ENCODE measurements at regions not wholly inside any gene's neighbourhood (a gene's known extent, or its start where the extent isn't known, plus 50 kb on each side); places are given as distances from the start of the nearest gene placed in this dataset.

DNA sequence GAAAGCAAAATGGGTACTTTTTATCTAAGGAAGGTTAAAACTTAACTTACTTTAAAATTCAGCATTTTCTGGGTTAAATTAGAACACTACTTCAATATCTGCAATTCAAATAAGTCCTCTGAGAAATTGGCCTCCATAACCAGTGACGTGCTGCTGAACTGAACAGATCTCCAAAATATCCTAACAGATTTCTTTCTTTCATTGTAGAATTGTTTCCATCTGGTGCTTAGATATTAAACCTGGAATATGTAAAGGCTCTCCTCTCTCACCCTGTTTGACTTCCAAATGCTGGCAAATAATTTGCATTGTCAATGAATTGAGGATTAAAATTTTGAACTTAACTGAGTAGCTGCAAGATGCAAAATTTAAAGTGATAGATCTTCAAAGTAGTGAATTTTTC, 316.9 kb upstream of the CXADR start:
- BruUV-seq (replicated peaks) = no TSS peak

DNA sequence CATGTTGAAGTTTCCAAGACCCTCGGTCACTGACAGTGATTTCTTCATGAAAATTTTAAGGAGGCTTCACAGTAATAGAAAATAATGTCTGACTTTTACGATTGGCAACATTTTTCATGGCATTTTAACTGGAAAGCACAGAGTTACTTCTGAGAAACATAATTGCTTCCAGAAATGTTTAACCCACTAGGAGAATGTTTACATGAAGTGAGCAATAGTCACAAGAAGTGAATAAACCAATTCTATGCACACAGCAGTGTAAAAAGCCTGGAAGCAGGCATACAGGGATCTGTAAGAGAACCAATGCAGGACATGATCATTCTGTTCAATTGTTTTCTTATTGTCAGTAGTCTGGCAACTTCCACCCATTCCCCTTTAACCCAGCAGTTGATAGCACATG, 316.2 kb upstream of the CXADR start:
- ChIA-PET CTCF (no interaction called here), POLR2A (ENCODE audit: low non-redundant PET) (no interaction called here)
- Histone ChIP-seq H3K4me3 (ENCODE audit: low read depth, low read length, poor library complexity, severe bottlenecking) (no peak overlapping the region), H3K4me1 (ENCODE audit: insufficient read depth, low read length, poor library complexity, severe bottlenecking) (peaks cover 8% of the 10 kb centered on the region), H3K27me3 (replicated peaks; ENCODE audit: insufficient read depth, low read depth, low read length, poor library complexity) (no peaks in the 10 kb centered on the region), H3K27ac (ENCODE audit: low read depth, low read length, poor library complexity, severe bottlenecking) (peak overlapping the region; percentile 87), H3K36me3 (ENCODE audit: insufficient read depth, low read length, poor library complexity, severe bottlenecking) (no peaks in the 10 kb centered on the region), H3K9me3 (ENCODE audit: low read depth, low read length, poor library complexity, severe bottlenecking) (peaks cover 16% of the 10 kb centered on the region)
- TF ChIP-seq, protein P1, sequence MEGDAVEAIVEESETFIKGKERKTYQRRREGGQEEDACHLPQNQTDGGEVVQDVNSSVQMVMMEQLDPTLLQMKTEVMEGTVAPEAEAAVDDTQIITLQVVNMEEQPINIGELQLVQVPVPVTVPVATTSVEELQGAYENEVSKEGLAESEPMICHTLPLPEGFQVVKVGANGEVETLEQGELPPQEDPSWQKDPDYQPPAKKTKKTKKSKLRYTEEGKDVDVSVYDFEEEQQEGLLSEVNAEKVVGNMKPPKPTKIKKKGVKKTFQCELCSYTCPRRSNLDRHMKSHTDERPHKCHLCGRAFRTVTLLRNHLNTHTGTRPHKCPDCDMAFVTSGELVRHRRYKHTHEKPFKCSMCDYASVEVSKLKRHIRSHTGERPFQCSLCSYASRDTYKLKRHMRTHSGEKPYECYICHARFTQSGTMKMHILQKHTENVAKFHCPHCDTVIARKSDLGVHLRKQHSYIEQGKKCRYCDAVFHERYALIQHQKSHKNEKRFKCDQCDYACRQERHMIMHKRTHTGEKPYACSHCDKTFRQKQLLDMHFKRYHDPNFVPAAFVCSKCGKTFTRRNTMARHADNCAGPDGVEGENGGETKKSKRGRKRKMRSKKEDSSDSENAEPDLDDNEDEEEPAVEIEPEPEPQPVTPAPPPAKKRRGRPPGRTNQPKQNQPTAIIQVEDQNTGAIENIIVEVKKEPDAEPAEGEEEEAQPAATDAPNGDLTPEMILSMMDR (conservative IDR thresholded peaks at IDR 0.05; ENCODE audit: low read depth, low read length) = no peak
- intact Hi-C loops (cut with micrococcal nuclease; ENCODE audit: unreplicated experiment) = loop anchor here (10.0 kb wide), 1 partner anchor 442 kb away; no protein-coding TSS in a partner anchor
- DNase-seq (ENCODE audit: low spot score) = no peak
- no TSS peak for BruUV-seq (replicated peaks)

More for the DNA sequence above, 316.9 kb upstream of the CXADR start:
- H3K27ac ChIP-seq (ENCODE audit: low read depth, low read length, poor library complexity, severe bottlenecking) = peak overlapping the region; percentile 87
- no peaks in the 10 kb centered on the region for H3K36me3 ChIP-seq (ENCODE audit: insufficient read depth, low read length, poor library complexity, severe bottlenecking)
- no peak overlapping the region for H3K4me3 ChIP-seq (ENCODE audit: low read depth, low read length, poor library complexity, severe bottlenecking)
- H3K9me3 ChIP-seq (ENCODE audit: low read depth, low read length, poor library complexity, severe bottlenecking) = peaks cover 15% of the 10 kb centered on the region
- intact Hi-C loops (cut with micrococcal nuclease; ENCODE audit: unreplicated experiment) = loop anchor here (10.0 kb wide), 1 partner anchor 441 kb away; no protein-coding TSS in a partner anchor
- TF ChIP-seq, protein P1 (conservative IDR thresholded peaks at IDR 0.05; ENCODE audit: low read depth, low read length) = no peak
- TF ChIP-seq EZH2 (IDR thresholded peaks at IDR 0.05; ENCODE audit: borderline replicate concordance, low read depth, low read length, poor library complexity, severe bottlenecking) = no peak
- peak; percentile 21 for DNase-seq (ENCODE audit: low spot score)
- CTCF ChIA-PET = no interaction called here
- POLR2A ChIA-PET (ENCODE audit: low non-redundant PET) = no interaction called here
- peaks cover 8% of the 10 kb centered on the region for H3K4me1 ChIP-seq (ENCODE audit: insufficient read depth, low read length, poor library complexity, severe bottlenecking)
- no peaks in the 10 kb centered on the region for H3K27me3 ChIP-seq (replicated peaks; ENCODE audit: insufficient read depth, low read depth, low read length, poor library complexity)

DNA sequence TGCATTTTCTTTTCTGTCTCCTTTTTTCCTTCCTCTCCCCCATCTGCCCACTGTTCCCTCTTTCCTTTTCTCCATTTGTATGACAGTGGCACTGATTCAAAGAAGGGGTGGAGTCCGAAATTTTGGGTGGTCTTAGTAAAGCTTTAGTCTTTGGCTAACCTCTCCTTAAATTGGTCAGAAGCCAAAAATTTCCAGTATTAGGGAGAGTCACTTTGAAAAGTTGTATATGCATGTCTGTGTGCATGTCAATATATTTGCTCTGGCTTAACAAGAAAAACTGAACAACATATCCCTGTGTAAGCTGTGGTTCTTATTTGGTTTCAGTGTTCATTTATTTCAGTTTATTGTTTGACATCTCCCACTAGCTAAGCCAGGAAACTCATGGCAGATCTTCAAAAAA, 314.8 kb upstream of the CXADR start:
- peaks cover 11% of the 10 kb centered on the region for H3K9me3 ChIP-seq (ENCODE audit: low read depth, low read length, poor library complexity, severe bottlenecking)
- TF ChIP-seq EZH2 (IDR thresholded peaks at IDR 0.05; ENCODE audit: borderline replicate concordance, low read depth, low read length, poor library complexity, severe bottlenecking) = no peak
- TF ChIP-seq, protein P1 (conservative IDR thresholded peaks at IDR 0.05; ENCODE audit: low read depth, low read length) = no peak
- H3K4me1 ChIP-seq (ENCODE audit: insufficient read depth, low read length, poor library complexity, severe bottlenecking) = peaks cover 8% of the 10 kb centered on the region
- H3K36me3 ChIP-seq (ENCODE audit: insufficient read depth, low read length, poor library complexity, severe bottlenecking) = no peaks in the 10 kb centered on the region
- H3K27ac ChIP-seq (ENCODE audit: low read depth, low read length, poor library complexity, severe bottlenecking) = peak overlapping the region; percentile 87
- ChIA-PET CTCF (no interaction called here), POLR2A (ENCODE audit: low non-redundant PET) (no interaction called here)
- intact Hi-C loops (cut with micrococcal nuclease; ENCODE audit: unreplicated experiment) = loop anchor here (10.0 kb wide), 1 partner anchor 443 kb away; no protein-coding TSS in a partner anchor
- no TSS peak for BruUV-seq (replicated peaks)
- no peak overlapping the region for H3K4me3 ChIP-seq (ENCODE audit: low read depth, low read length, poor library complexity, severe bottlenecking)
- H3K27me3 ChIP-seq (replicated peaks; ENCODE audit: insufficient read depth, low read depth, low read length, poor library complexity) = no peaks in the 10 kb centered on the region
- peak; percentile 49 for DNase-seq (ENCODE audit: low spot score)

Data from A673 (cell line).